ENCODE measurements at regions not wholly inside any gene's neighbourhood (a gene's known extent, or its start where the extent isn't known, plus 50 kb on each side); places are given as distances from the start of the nearest gene placed in this dataset.

DNA sequence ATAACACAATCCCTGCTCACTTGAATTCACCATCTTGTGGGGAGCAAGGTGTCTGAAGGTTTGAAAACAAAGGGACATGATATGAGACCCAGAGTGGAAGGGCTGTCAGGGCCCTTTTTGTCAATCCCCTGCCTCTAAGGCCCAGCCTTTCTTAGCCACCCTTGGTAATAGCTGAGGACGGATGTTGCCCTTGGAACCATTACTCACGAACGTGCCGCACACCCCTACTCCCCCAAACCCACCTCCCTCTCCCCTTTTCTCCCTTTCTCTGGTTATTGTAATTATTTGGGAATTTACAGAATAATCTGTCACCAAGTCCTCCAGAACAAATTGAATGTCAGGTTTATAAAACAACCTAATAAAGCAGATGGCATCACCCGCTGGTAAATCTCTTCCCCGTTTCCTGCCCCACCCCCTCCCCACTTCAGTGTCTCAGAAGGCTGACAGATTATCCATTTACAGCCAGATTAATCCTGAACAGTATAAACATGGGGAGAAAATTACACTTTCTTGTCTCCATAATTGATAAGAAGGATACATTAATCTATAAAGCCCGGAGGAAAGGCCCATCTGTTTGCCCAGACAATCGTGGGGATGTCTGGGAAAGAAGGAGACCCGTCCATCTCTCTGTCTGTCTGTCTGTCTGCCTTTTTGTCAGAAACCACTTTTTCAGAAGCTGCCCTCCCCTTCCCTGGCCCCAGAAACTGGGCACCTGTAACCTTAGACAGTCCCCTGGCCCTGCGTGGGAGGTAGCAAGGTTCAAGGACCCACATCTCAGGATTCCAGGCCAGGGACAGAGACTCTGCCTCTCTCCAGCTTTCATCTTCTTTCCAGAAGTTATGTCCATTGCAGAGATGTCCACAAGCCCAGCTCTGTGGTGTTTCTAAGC lies 60.6 kb upstream of the CD34 start:
- intact Hi-C loops (cut with DNase I), result no loop called here
- ATAC-seq, result no peak
- DNase-seq (ENCODE audit: missing footprints), result no peak

DNA sequence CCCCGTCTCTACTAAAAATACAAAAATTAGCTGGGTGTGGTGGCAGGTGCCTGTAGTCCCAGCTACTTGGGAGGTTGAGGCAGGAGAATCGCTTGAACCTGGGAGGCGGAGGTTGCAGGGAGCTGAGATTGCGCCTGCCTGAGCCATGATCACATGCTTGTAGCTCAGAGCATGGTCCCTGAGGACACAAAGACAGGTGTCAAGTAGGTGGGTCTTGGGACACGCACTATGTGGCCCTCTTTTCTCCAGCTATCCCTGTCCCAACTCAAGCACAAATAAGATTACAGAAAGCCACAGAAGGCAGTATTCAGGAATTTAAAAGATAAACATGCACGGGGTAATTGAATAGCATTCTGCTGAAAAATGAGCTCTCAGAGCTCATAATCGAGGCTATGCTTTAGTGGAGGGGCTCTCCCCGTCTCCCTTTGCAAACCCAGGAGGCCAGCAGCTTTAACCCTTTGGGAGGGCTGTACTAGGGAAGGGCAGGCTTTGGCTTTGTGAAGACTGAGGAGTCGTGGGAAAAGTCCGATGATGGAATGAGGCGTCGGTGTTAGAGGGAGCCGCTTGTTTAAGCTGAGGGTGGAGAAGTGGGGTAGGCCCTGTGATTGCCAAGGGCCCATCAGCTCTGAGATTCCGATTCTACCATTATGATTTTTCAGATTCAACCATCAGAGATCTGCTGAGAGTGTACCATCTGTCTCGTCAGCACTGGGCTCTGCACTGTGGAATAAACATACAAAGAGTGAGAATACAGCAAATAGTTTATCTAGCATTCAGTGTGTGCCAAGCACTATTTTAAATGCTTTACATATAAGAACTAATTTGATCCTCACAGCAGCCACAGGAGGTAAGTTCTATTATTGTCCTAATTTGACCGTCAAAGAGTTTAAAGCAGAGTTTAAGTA lies 59.7 kb upstream of the CD34 start:
- ATAC-seq, result no peak
- DNase-seq (ENCODE audit: missing footprints), result no peak
- intact Hi-C loops (cut with DNase I), result no loop called here

DNA sequence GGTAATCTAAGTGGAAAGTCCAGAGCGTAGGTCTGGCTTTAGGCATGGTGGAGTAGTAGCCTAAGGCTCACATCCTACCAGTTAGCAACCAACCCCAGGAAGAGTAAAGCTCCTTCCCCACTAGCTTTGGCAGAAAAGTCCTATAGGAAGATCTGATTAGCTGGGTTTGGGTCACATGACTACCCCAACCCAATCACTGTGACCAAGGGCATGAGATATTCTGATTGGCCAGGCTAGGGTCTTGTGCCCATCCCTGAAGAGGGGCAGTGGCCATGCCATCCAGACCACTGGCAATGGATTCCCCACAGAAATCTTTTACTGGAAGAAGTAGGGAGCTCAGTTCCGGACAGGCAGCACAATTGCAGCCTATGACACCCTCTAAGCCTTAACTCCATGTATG lies 58.6 kb upstream of the CD34 start:
- ATAC-seq (no peak), DNase-seq (ENCODE audit: missing footprints) (no peak)
- intact Hi-C loops (cut with DNase I), result no loop called here

DNA sequence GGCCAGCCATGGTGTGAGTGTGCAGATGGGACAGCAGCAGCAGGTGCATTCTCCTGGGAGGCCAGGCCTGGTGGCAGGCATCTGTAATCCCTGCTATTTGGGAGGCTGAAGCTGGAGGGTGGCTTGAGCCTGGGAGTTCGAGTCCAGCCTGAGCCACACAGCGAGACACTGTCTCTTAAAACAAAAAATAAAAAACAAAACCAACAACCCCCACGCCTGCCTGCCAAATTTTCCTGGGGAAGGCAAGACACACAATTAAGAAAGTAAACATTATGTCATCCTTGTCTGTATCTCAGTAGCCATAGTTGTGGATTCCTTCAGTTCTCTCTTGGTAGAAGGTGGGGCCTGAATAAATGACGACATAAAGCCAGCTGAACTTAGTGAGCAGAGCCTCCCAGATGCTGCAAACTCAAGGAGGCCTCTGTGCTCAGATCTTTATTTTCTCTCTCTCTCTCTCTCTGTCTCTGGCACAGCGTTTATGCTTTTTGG lies 57.6 kb upstream of the CD34 start:
- intact Hi-C loops (cut with DNase I), result no loop called here
- DNase-seq (ENCODE audit: missing footprints) (no peak), ATAC-seq (no peak)

DNA sequence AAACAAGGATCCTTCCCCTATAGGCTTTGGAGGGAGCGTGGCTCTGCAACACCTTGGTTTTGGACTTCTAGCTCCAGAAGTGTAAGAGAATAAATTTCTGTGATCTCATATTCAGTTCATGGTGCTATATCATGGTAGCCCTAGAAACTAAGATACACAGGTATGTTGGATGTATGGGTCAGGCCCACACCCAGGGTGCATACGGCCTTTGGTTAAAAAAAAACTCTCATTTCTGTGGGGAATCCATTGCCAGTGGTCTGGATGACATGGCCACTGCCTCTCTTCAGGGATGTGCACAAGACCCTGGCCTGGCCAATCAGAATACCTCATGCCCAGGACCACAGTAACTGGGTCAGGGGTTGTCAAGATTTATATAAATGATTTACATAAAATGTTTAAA lies 56.8 kb upstream of the CD34 start:
- intact Hi-C loops (cut with DNase I), result no loop called here
- no peak for ATAC-seq
- no peak for DNase-seq (ENCODE audit: missing footprints)

DNA sequence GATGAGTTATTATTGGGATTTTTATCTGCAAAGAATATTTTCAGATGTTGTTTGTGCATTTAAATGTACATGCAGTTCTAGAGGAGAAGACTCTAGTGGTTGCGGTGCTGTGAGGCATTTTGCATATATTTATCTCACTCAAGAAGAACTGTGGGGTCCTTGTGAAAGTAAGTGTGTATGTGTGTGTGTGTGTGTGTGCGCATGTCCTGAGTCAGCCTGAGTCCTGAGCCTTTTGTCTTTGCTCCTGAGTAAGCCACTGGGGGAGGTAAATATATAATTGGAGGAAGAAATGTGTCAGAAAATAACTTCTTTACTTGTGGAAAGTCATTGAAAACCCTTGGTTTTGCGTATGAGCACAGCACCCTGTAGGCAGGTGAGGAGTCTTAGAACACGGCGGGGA lies 55.6 kb upstream of the CD34 start:
- no peak for ATAC-seq
- DNase-seq (ENCODE audit: missing footprints), result no peak
- intact Hi-C loops (cut with DNase I), result no loop called here

DNA sequence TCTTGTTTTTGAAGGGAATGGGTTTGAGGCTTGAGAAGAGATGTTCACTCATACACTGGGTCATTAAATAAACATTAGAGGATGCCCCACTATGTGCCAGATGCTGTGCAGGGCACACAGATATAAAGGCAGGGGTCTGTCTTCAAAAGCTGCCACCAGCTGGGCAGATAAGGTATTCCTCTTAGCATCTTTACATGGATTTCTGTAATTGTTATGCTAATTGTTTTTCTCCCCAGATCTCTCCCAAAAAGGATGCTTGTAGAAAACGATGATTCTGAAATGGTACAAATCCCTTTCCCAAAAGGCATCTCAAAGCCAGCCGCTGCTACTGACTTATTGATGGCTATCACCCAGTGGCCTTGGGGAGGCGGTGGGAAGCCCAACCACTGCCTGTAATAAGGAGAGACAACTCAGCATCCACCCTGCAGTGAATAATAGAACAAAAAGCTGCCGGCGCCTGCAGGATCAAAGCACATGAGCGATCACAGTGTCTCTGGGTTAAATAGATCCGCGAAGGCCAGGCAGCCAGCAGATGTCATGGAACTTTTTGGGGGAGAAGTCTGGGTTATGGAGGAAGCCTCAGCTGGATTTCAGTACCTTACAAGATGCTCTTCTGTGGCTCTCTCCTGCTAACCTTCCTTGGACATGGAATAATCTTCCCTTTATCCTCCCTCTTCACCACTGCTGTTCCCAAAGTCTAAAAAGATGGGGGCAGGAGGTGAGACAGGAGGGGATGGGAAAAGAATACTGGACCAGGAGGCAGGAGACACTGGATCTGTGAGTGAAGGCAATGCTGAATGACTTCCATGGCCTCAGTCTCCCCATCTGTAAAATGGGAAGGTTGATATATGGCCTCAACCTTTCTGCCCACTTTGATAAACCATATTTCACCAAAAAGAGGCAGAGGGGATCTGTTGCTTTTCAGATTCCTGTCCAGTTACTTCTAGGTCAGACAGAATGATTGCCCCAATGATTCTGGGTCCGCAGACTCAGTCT lies 54.8 kb upstream of the CD34 start:
- intact Hi-C loops (cut with DNase I), result no loop called here
- no peak for ATAC-seq
- DNase-seq (ENCODE audit: missing footprints), result no peak

DNA sequence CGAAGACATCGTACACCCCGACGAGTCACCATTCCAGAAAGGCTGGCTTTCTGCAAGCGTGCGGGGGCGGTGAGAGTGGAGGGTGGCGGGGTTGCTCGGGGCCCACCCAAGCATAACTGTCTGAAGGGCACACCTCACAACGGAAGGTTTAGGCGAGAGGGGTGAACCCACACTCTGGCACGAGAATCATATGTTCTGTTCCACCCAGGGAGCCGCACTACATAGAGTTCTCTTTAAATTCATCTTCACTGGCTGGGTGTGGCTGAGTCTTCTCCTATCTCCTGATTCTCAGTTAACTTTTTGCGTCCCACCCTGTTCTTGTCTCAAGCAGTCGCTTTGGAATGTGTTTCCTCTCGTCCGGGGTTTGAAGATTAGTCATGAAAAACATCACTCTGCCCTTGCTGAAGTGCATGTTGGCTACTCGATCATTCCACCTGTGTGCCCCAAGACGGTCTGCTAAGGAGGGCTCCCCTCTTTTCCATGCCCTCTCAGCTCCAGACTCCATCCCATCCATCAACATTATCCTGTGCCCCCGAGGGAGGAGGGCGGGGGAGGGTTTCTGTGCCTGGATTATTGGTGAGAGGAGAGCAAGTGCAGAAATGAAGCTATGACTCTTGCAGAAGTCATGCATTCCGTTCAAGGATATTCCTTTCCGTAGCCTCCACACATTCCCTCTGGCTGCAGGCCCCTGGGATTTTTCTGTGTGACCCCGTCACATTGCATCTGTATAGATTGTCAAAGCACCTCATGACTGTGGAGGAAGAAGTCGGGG lies 53.5 kb upstream of the CD34 start:
- peak; percentile 2 for ATAC-seq
- intact Hi-C loops (cut with DNase I), result loop anchor here (5.0 kb wide), 1 partner anchor 137 kb away; no protein-coding TSS in a partner anchor
- DNase-seq (ENCODE audit: missing footprints), result no peak

DNA sequence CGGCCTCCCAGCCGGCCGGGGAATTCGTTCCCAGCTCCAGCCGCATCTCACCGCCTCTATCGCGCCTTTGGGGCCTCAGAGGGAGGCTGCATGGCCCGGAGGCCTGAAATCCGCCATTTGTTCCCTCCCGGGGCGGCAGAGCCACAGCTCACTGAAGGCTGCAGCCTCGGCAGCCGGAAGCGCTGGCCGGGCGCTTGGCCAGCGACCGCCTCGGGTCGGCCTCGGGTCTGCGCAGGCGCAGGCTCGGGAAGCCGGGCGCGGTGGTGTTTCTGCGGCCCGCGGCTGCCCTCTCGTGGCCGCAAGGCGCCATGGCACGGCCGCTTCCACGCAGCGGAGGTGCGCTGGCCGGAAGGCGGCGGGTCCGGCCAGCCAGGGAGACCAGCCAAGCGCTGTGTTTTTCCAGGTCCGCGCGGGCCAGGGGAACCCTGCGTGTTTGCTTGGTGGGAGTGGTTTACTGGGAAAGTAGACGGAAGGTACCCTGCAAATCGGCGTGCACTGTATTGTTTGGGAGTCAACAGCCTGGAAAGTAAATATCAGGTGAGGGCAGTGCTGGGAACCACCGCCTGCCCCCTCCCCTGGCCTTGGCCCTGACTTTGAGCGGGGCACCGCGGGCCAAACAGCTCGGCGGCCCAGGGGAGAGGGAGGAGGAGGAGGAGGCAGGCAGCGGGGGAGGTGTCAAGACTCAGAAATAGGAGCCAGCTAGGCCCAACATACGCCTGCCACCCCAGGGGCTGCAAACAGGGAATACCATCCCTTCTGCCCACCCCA lies 52.7 kb upstream of the CD34 start:
- DNase-seq (ENCODE audit: missing footprints), result peak; percentile 97
- ATAC-seq, result peak; percentile 75
- intact Hi-C loops (cut with DNase I), result loop anchor here (1.0 to 5.0 kb wide), 3 partner anchors 41 to 136 kb away; no protein-coding TSS in a partner anchor

DNA sequence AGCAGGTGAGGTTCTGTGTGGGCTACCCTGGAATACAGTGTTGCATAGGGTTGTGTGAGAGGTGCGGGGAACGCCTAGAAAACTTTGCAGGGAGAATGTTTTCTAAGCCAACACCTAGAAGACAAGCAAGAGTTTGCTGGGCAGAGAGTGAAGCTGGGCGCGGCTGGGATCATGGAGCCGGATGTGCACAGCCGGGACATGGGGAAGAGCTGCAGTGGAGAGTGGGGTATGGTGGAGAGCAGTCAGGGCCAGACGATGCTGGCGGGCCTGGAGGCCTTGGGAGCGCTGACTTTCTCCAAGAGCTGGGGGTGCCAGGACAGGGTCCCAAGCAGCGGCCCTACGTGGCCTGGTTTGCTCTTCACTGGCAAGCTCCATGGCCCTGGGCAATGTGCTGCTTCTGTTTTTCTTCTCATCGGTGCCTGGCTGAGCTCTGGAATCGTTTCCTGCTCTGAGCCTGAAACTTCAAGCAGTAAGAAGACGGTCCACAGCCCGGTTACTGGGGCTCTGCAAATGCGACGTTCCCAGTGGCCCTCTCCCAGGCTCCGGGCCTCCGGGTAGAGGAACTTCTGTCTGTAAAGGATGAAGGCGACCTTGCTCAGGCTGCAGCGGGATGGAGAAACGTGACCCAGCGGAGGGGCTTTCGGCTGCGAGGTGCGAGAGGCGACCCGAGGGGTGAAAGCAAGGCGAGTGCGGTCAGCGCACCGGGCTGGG lies 51.9 kb upstream of the CD34 start:
- intact Hi-C loops (cut with DNase I), result loop anchor here (1.0 to 5.0 kb wide), 3 partner anchors 41 to 136 kb away; no protein-coding TSS in a partner anchor
- DNase-seq (ENCODE audit: missing footprints) (peak; percentile 72), ATAC-seq (peak; percentile 26)
